WERI-Rb-1 (cell line): ENCODE measurements at regions not wholly inside any gene's neighbourhood (a gene's known extent, or its start where the extent isn't known, plus 50 kb on each side); places are given as distances from the start of the nearest gene placed in this dataset.
A peak's percentile ranks its signal among the peaks of the same experiment; 100 is the strongest.

Experiments used
- DNase-seq: peaks from one replicate; pipeline ENCODE4 v3.0.0-alpha.2; 2020
- H3K27ac ChIP-seq: fragments of 250-450 bp; sonication (Bioruptor Pico); 2 replicates; pipeline ENCODE4 v1.5.1; 2020; ENCODE audit warnings: mild to moderate bottlenecking, moderate library complexity
- H3K27me3 ChIP-seq: fragments of 250-450 bp; sonication (Bioruptor Pico); 2 replicates; pipeline ENCODE4 v1.5.1; 2021; ENCODE audit warnings: mild to moderate bottlenecking, low read depth, moderate library complexity; ENCODE audit not compliant: insufficient read depth, severe bottlenecking
- H3K36me3 ChIP-seq: fragments of 250-450 bp; sonication (Bioruptor Pico); 2 replicates; pipeline ENCODE4 v1.5.1; 2020; ENCODE audit warnings: mild to moderate bottlenecking, moderate library complexity
- H3K4me3 ChIP-seq: 2 replicates; pipeline ENCODE4 v1.5.1; 2011; ENCODE audit warnings: low read depth, mild to moderate bottlenecking, control low read depth, low read length
- H3K9me3 ChIP-seq: fragments of 250-450 bp; sonication (Bioruptor Pico); 2 replicates; pipeline ENCODE4 v1.5.1; 2021; ENCODE audit warnings: mild to moderate bottlenecking, moderate library complexity; ENCODE audit not compliant: severe bottlenecking
- CTCF ChIP-seq: IDR thresholded peaks from 2 replicates; pipeline ENCODE4 v1.5.1; 2011; ENCODE audit warnings: low read depth, mild to moderate bottlenecking, control low read depth, inconsistent platforms, low read length

DNA sequence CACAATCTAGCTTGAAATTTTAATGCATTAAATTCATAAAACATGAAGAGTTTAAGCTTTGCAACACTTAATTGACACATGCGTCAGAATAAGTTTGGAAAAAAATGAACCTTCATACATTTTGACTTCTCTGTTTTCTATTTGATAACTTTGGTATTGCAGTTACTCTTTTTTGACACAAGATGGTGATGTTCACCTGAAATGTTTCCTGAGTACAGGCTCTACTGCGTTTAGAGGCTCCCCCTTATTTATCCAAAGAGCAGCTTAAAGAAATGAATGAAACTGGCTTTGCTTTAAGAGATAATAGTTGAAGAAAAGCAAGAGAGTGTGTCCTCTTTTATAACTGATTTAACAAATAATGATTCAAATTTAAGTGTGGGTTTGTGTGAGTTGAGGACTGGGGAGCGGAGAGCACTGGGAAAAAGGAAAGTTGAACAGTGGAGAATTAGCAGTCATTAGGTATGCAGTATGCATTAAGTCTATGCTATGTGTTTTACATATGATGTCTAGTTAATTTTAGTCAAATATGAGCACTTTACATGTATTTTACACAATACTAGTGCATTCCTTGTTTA is 180.6 kb upstream of the NUDT6 start:
- no peaks in the 10 kb centered on the region for H3K9me3 ChIP-seq
- no peaks in the 10 kb centered on the region for H3K27me3 ChIP-seq
- no peak overlapping the region for H3K27ac ChIP-seq
- no peak for DNase-seq
- TF ChIP-seq CTCF, result peak; percentile 48; the same call in 1 of the 2 replicates
- H3K4me3 ChIP-seq, result no peak overlapping the region
- H3K36me3 ChIP-seq, result no peaks in the 10 kb centered on the region

DNA sequence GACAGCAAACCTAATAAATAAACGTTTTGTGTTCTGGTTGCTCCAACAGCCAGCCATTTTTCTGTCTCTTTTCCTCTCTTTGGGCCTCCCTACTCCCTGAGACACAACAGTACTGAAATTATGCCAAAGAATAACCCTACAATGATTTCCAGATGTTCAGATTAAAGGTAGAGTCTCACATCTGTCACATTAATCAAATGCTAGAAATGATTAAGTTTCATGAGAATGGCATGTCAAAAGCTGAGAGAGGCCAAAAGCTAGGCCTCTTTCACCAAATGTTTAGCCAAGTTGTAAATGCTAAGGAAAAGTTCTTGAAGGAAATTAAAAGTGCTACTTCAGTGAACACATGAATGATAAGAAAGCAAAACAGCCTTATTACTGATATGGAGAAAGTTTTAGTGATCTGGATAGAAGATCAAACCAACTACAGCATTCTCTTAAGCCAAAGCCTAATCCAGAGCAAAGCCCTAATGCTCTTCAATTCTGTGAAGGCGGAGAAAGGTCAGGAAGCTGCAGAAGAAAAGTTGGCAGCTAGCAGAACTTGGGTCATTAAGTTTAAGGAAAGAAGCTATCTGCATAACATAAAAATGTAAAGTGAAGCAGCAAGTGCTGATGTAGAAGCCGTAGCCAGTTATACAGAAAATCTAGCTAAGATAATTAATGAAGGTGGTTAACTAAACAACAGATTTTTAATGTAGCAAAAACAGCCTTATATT is 182.1 kb upstream of the NUDT6 start:
- Histone ChIP-seq H3K9me3 (no peaks in the 10 kb centered on the region), H3K4me3 (no peak overlapping the region), H3K36me3 (no peaks in the 10 kb centered on the region), H3K27ac (no peak overlapping the region), H3K27me3 (no peaks in the 10 kb centered on the region)
- DNase-seq, result no peak
- no peak for TF ChIP-seq CTCF

DNA sequence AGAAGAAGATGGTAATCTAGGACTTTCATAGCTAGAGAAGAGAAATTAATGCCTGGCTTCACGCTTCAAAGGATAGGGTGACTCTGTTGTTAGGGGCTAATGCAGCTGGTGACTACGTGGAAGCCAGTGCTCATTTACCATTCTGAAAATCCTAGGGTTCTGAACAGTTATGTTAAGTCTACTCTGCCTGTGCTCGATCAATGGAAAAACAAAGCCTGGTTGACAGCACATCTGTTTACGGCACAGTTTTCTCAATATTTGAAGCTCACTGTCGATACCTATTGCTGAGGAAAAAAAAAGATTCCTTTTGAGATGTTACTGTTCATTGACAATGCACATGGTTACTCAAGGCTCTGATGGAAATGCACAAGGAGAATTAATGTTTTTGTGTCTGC is 182.6 kb upstream of the NUDT6 start:
- H3K9me3 ChIP-seq, result no peaks in the 10 kb centered on the region
- no peak overlapping the region for H3K27ac ChIP-seq
- TF ChIP-seq CTCF, result no peak

GRCh38 chr4:123106747-123107146 is 184.3 kb upstream of the NUDT6 start:
- no peak overlapping the region for H3K27ac ChIP-seq
- no peaks in the 10 kb centered on the region for H3K9me3 ChIP-seq
- no peaks in the 10 kb centered on the region for H3K27me3 ChIP-seq
- no peaks in the 10 kb centered on the region for H3K36me3 ChIP-seq
- H3K4me3 ChIP-seq, result no peak overlapping the region
- TF ChIP-seq CTCF, result no peak
- DNase-seq, result no peak

More for the DNA sequence above, 182.6 kb upstream of the NUDT6 start:
- no peak for DNase-seq
- no peaks in the 10 kb centered on the region for H3K27me3 ChIP-seq
- H3K4me3 ChIP-seq, result no peak overlapping the region
- no peaks in the 10 kb centered on the region for H3K36me3 ChIP-seq

- H3K27me3 ChIP-seq, result no peaks in the 10 kb centered on the region
- DNase-seq, result no peak
- H3K27ac ChIP-seq, result no peak overlapping the region
- no peak for TF ChIP-seq CTCF
- H3K36me3 ChIP-seq, result no peaks in the 10 kb centered on the region
- H3K4me3 ChIP-seq, result no peak overlapping the region
- H3K9me3 ChIP-seq, result no peaks in the 10 kb centered on the region
Measured at GRCh38 chr4:123107444-123108252, 185.3 kb upstream of the NUDT6 start.
